Tibial nerve (tissue), 4 donors: ENCODE measurements at regions not wholly inside any gene's neighbourhood (a gene's known extent, or its start where the extent isn't known, plus 50 kb on each side); places are given as distances from the start of the nearest gene placed in this dataset.

Experiments used
- EP300 ChIP-seq, 2 donors: sonication (generic); formaldehyde crosslinking; IDR thresholded peaks; one replicate each; pipeline ENCODE4 v1.6.1; 2017; ENCODE audit warnings: antibody characterized with exemption in 2 of 2, mild to moderate bottlenecking in 1 of 2
- POLR2A ChIP-seq, 2 donors: fragments of 450-650 bp; IDR thresholded peaks; one replicate each; pipeline ENCODE4 v1.6.1; 2017; ENCODE audit warnings: antibody characterized with exemption in 2 of 2, mild to moderate bottlenecking in 2 of 2, moderate library complexity in 2 of 2
- TF ChIP-seq, protein P1 (sequence below), 5 experiments: fragments of 200-600 bp in 3 of 5; fragments of 450-650 bp in 2 of 5; sonication (generic) in 3 of 5; IDR thresholded peaks; one replicate each; pipeline ENCODE4 v1.5.1; 2016 to 2019; ENCODE audit warnings: antibody characterized with exemption in 5 of 5, mild to moderate bottlenecking in 3 of 5, moderate library complexity in 2 of 5

- TF ChIP-seq, protein P1, sequence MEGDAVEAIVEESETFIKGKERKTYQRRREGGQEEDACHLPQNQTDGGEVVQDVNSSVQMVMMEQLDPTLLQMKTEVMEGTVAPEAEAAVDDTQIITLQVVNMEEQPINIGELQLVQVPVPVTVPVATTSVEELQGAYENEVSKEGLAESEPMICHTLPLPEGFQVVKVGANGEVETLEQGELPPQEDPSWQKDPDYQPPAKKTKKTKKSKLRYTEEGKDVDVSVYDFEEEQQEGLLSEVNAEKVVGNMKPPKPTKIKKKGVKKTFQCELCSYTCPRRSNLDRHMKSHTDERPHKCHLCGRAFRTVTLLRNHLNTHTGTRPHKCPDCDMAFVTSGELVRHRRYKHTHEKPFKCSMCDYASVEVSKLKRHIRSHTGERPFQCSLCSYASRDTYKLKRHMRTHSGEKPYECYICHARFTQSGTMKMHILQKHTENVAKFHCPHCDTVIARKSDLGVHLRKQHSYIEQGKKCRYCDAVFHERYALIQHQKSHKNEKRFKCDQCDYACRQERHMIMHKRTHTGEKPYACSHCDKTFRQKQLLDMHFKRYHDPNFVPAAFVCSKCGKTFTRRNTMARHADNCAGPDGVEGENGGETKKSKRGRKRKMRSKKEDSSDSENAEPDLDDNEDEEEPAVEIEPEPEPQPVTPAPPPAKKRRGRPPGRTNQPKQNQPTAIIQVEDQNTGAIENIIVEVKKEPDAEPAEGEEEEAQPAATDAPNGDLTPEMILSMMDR (IDR thresholded peaks at IDR 0.05), result no peak
- TF ChIP-seq EP300 (IDR thresholded peaks at IDR 0.05) (no peak), POLR2A (IDR thresholded peaks at IDR 0.05) (no peak)
Observed at GRCh38 chr5:61953913-61954312, 352.1 kb upstream of the KIF2A start.
